GM21825 (cell line): ENCODE measurements at regions not wholly inside any gene's neighbourhood (a gene's known extent, or its start where the extent isn't known, plus 50 kb on each side); places are given as distances from the start of the nearest gene placed in this dataset.

ENCODE experiments used
- ATAC-seq: cut with Tn5 transposase; IDR thresholded peaks from one replicate; pipeline ENCODE4 v1.9.1; 2021; ENCODE audit warnings: mild to moderate bottlenecking, moderate library complexity; ENCODE audit not compliant: unreplicated experiment

DNA sequence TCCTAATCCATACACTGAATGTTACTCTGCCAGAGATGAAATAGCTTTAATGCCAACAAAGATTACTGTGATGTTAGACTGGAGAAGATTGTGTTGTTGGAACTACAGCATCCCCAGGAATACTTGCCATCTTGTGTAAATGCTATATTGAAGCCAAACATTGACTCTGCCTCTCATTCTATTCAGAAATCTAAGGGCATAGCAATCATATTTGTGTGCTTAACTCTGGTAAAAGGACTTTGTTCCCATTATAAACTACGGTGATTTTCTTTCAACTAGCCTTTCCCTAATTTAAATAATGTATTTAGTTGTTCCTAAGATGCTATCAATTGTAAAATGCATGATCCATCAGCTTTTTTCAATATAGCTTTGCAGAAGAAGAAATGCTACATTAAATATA, 498.4 kb upstream of the LRRN3 start:
- no peak for ATAC-seq

GRCh38 chr7:110593355-110593754, 497.6 kb upstream of the LRRN3 start:
- no peak for ATAC-seq

- ATAC-seq = no peak
These were observed 495.2 kb upstream of the LRRN3 start for GRCh38 chr7:110595694-110596093.

GRCh38 chr7:110600956-110601355, 490.0 kb upstream of the LRRN3 start:
- ATAC-seq = no peak

- no peak for ATAC-seq
These were observed 489.2 kb upstream of the LRRN3 start for GRCh38 chr7:110601710-110602109.

DNA sequence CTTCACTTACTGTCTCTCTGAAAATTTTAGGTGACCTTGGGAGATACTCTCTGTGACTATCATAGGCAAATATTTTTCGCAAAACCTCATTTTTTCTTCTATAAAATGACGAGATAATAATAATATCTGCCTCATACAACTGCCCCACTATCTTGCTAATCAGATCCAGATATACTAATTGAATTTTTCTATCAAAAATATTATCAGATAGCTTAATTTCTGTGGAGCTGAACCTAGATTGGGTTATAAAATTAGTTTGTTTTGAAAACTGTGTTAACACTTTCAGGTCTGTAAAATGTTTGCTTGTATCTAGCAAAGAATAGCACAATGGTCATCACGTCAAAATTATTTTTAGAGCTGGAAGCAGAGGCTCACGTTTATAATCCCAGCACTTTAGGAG, 486.7 kb upstream of the LRRN3 start:
- ATAC-seq = no peak

GRCh38 chr7:110604885-110605284, 486.0 kb upstream of the LRRN3 start:
- no peak for ATAC-seq

DNA sequence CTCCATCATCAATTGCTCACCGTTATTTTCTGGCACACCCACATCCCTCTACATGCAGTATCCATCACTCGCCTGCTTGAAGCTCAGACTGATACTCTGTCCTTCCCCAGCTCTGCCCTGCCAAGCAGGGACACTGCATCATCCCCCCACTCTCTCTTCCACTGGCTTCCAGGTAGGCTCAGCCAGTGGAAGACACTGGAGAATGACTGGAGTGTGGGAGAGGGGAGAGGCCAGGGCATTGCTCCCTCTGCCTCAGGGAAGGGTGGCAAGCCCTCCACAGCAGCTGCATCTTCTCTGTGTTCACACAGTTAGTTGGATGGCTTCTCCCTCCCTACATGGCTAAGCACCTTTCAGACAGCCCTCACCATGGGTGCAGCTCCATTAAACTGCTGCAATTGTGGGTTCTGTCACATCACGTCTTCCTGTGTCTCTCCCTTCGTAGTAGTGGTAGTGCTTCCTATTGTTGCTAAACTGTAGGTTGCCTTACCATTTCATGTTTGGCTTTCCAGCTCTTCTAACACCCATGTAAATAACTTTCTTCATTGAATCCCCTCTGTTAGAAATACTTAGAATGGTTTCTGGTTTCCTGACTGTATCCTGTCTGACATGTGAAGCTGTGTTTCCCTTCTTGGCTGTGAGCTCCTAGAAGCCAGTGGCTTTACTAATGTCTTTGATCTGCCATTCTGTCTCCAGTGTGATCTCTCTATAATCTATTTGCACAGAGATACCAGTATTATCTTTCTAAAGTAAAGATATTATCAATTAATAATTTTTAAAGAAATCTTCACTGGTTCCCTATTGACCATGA, 483.7 kb upstream of the LRRN3 start:
- no peak for ATAC-seq

DNA sequence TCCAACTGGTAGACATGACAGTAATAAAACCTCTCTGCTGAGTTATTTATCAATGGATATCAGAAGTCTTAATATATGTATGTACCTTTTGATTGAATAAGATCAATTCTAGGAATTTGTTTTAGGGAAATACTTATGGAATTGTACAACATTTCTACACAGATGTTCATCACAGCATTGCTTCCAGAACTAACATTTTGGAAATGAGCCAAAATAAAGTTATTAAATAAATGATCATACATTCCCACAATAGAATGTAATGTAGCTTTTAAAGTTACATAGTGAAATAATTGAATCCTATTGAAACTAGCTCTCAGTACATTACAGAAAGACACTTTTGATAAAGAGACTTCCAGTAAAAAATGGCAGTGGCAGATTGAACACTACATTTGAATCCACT, 481.6 kb upstream of the LRRN3 start:
- ATAC-seq = no peak

- no peak for ATAC-seq
These were observed 478.2 kb upstream of the LRRN3 start for GRCh38 chr7:110612680-110613079.
